ENCODE measurements at regions not wholly inside any gene's neighbourhood (a gene's known extent, or its start where the extent isn't known, plus 50 kb on each side); places are given as distances from the start of the nearest gene placed in this dataset.

- DNase-seq (ENCODE audit: insufficient read length) (no peak), FAIRE-seq (no peak)
- TF ChIP-seq POLR2A (IDR thresholded peaks at IDR 0.05; ENCODE audit: low read depth, low read length) (no peak), POLR2AphosphoS5 (IDR thresholded peaks at IDR 0.05; ENCODE audit: low read depth, low read length) (no peak), TAF1 (IDR thresholded peaks at IDR 0.05; ENCODE audit: borderline replicate concordance, low read depth, low read length) (no peak)
These were observed 108.8 kb downstream of the SQOR start for GRCh38 chr15:45743426-45744235.

DNA sequence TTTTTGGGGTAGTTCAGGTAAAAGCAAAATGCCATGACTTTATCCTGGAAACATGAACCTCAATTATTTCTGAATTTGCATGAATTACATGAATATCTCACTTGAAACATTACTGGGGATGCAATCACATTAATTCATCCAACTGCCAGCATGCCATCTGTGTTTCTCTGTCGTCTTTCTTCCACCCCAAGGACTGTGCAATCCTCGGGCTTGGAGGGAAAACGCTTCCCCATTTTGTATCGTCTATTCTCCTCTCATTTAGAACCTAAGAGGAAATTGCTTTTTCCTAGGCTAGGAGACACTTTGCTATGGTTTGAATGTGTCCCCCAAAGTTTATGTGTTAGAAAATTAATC is 109.4 kb downstream of the SQOR start:
- TF ChIP-seq POLR2AphosphoS5 (IDR thresholded peaks at IDR 0.05; ENCODE audit: low read depth, low read length) (no peak), TAF1 (IDR thresholded peaks at IDR 0.05; ENCODE audit: borderline replicate concordance, low read depth, low read length) (no peak), POLR2A (IDR thresholded peaks at IDR 0.05; ENCODE audit: low read depth, low read length) (no peak)
- DNase-seq (ENCODE audit: insufficient read length) (no peak), FAIRE-seq (no peak)

- TF ChIP-seq POLR2AphosphoS5 (IDR thresholded peaks at IDR 0.05; ENCODE audit: low read depth, low read length) (no peak), TAF1 (IDR thresholded peaks at IDR 0.05; ENCODE audit: borderline replicate concordance, low read depth, low read length) (no peak)
- FAIRE-seq (no peak), DNase-seq (ENCODE audit: insufficient read length) (no peak)
These were observed 112.6 kb downstream of the SQOR start for GRCh38 chr15:45747426-45747825.

GRCh38 chr15:45751629-45752028 is 116.8 kb downstream of the SQOR start:
- DNase-seq (ENCODE audit: insufficient read length) (no peak), FAIRE-seq (no peak)
- TF ChIP-seq POLR2A (IDR thresholded peaks at IDR 0.05; ENCODE audit: low read depth, low read length): no peak
- TF ChIP-seq TAF1 (IDR thresholded peaks at IDR 0.05; ENCODE audit: borderline replicate concordance, low read depth, low read length): no peak
- TF ChIP-seq POLR2AphosphoS5 (IDR thresholded peaks at IDR 0.05; ENCODE audit: low read depth, low read length): no peak

DNA sequence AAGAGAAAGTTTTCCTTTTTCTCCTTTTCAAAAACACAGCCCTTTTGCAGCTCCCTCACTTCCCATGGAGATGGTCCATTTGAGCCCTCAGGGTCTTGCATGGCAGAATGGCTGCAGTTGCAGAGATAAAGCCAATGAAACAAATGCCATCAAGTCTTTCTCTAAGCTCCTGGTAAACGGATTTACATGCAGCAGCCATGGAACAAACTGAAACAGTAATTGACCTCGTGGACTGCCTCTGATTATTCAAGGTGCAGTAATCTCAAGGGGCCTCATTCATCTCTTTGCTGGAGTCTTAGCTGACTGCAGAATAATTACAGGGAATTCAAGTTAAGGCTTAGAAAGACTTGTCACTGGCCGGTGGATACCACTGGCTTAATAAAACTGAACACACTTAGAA is 125.1 kb downstream of the SQOR start:
- no peak for TF ChIP-seq TAF1 (IDR thresholded peaks at IDR 0.05; ENCODE audit: borderline replicate concordance, low read depth, low read length)
- no peak for TF ChIP-seq POLR2A (IDR thresholded peaks at IDR 0.05; ENCODE audit: low read depth, low read length)
- no peak for TF ChIP-seq POLR2AphosphoS5 (IDR thresholded peaks at IDR 0.05; ENCODE audit: low read depth, low read length)
- FAIRE-seq (no peak), DNase-seq (ENCODE audit: insufficient read length) (no peak)

GRCh38 chr15:45762726-45763125 is 127.9 kb downstream of the SQOR start:
- FAIRE-seq (no peak), DNase-seq (ENCODE audit: insufficient read length) (no peak)
- TF ChIP-seq TAF1 (IDR thresholded peaks at IDR 0.05; ENCODE audit: borderline replicate concordance, low read depth, low read length) (no peak), POLR2A (IDR thresholded peaks at IDR 0.05; ENCODE audit: low read depth, low read length) (no peak), POLR2AphosphoS5 (IDR thresholded peaks at IDR 0.05; ENCODE audit: low read depth, low read length) (no peak)

GRCh38 chr15:45763170-45763869 is 128.5 kb downstream of the SQOR start:
- DNase-seq (ENCODE audit: insufficient read length) (no peak), FAIRE-seq (no peak)
- TF ChIP-seq POLR2A (IDR thresholded peaks at IDR 0.05; ENCODE audit: low read depth, low read length) (no peak), TAF1 (IDR thresholded peaks at IDR 0.05; ENCODE audit: borderline replicate concordance, low read depth, low read length) (no peak), POLR2AphosphoS5 (IDR thresholded peaks at IDR 0.05; ENCODE audit: low read depth, low read length) (no peak)

DNA sequence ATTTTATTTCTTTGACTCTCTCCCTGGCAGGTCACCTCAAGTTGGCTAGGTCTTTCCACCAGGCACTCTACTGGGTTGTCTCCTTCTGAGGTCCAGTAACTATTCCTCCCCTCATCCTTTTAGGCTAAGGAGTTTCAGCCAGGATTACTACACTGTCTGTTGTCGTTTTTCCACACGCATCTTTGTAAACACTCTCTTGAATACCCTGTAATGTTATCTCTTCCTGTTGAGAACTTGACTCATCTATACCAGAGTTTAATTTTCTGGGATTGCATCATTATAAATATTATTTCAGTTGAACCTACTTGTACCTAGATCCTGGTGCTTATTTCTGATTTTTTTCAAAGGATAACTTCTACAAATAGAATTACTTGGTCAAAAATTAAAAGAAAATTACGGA is 138.3 kb downstream of the SQOR start:
- FAIRE-seq (no peak), DNase-seq (ENCODE audit: insufficient read length) (no peak)
- TF ChIP-seq POLR2A (IDR thresholded peaks at IDR 0.05; ENCODE audit: low read depth, low read length) (no peak), TAF1 (IDR thresholded peaks at IDR 0.05; ENCODE audit: borderline replicate concordance, low read depth, low read length) (no peak), POLR2AphosphoS5 (IDR thresholded peaks at IDR 0.05; ENCODE audit: low read depth, low read length) (no peak)

- no peak for FAIRE-seq
- no peak for DNase-seq (ENCODE audit: insufficient read length)
These were observed 141.9 kb downstream of the SQOR start for GRCh38 chr15:45776772-45777171.

DNA sequence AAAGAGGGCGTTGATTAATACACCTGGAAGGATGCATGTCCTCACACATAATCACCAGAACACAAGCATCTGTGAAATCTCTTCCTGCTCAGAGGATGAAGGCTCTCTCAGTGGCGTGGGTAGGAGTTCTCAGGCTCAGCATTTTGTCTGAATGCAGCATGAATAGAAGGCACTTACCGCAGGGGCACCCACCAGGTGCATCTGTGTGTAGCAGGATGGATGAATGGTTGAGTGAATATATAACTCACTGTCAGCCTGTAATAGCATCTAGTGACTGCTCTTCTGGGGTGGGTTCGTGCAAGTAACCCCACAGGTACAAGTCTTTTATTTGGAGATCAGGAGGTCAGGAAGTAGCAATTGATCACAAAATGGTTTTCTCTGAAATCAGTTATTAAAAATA is 143.0 kb downstream of the SQOR start:
- TF ChIP-seq POLR2A (IDR thresholded peaks at IDR 0.05; ENCODE audit: low read depth, low read length): no peak
- no peak for TF ChIP-seq POLR2AphosphoS5 (IDR thresholded peaks at IDR 0.05; ENCODE audit: low read depth, low read length)
- TF ChIP-seq TAF1 (IDR thresholded peaks at IDR 0.05; ENCODE audit: borderline replicate concordance, low read depth, low read length): no peak
- no peak for DNase-seq (ENCODE audit: insufficient read length)
- no peak for FAIRE-seq

More at GRCh38 chr15:45776772-45777171, 141.9 kb downstream of the SQOR start:
- TF ChIP-seq POLR2A (IDR thresholded peaks at IDR 0.05; ENCODE audit: low read depth, low read length) (no peak), POLR2AphosphoS5 (IDR thresholded peaks at IDR 0.05; ENCODE audit: low read depth, low read length) (no peak), TAF1 (IDR thresholded peaks at IDR 0.05; ENCODE audit: borderline replicate concordance, low read depth, low read length) (no peak)

- TF ChIP-seq POLR2A (IDR thresholded peaks at IDR 0.05; ENCODE audit: low read depth, low read length) (no peak), TAF1 (IDR thresholded peaks at IDR 0.05; ENCODE audit: borderline replicate concordance, low read depth, low read length) (no peak)
- DNase-seq (ENCODE audit: insufficient read length): no peak
- FAIRE-seq: no peak
These were observed 145.5 kb downstream of the SQOR start for GRCh38 chr15:45780352-45780751.

- TF ChIP-seq POLR2AphosphoS5 (IDR thresholded peaks at IDR 0.05; ENCODE audit: low read depth, low read length): no peak
- TF ChIP-seq TAF1 (IDR thresholded peaks at IDR 0.05; ENCODE audit: borderline replicate concordance, low read depth, low read length): no peak
- TF ChIP-seq POLR2A (IDR thresholded peaks at IDR 0.05; ENCODE audit: low read depth, low read length): no peak
- DNase-seq (ENCODE audit: insufficient read length) (no peak), FAIRE-seq (no peak)
These were observed 149.8 kb downstream of the SQOR start for GRCh38 chr15:45784656-45785055.

Measured in GM12892 (cell line).